Breast epithelium (tissue), 3 donors: ENCODE measurements at regions not wholly inside any gene's neighbourhood (a gene's known extent, or its start where the extent isn't known, plus 50 kb on each side); places are given as distances from the start of the nearest gene placed in this dataset.

Experiments
- CTCF ChIP-seq, 3 donors: fragments of 450-650 bp; IDR thresholded peaks; one replicate each; pipeline ENCODE4 v1.5.1; 2016 to 2017; ENCODE audit warnings: antibody characterized with exemption in 3 of 3, mild to moderate bottlenecking in 3 of 3, moderate library complexity in 3 of 3
- POLR2A ChIP-seq: fragments of 450-650 bp; IDR thresholded peaks from one replicate; pipeline ENCODE4 v1.6.1; 2016; ENCODE audit warnings: antibody characterized with exemption, mild to moderate bottlenecking, moderate library complexity
- POLR2AphosphoS5 ChIP-seq, 3 donors: sonication (generic); formaldehyde crosslinking; IDR thresholded peaks; one replicate each; pipeline ENCODE4 v1.6.1; 2017; ENCODE audit warnings: antibody characterized with exemption in 3 of 3

- TF ChIP-seq POLR2A (no peak), CTCF (IDR thresholded peaks at IDR 0.05) (no peak), POLR2AphosphoS5 (IDR thresholded peaks at IDR 0.05) (no peak)
Observed at GRCh38 chr3:182400838-182401237, 392.5 kb upstream of the ATP11B start.
